Motor neuron (in vitro differentiated cells): ENCODE measurements at regions not wholly inside any gene's neighbourhood (a gene's known extent, or its start where the extent isn't known, plus 50 kb on each side); places are given as distances from the start of the nearest gene placed in this dataset.

Experiments
- ATAC-seq, 8 experiments: fragments of 200-7000 bp; cut with Tn5 transposase; replicated peaks in 6 of 8; 2 replicates each; pipeline ENCODE4 v1.8.0; 2021; ENCODE audit warnings: mild to moderate bottlenecking in 8 of 8, moderate library complexity in 8 of 8
- H3K27ac ChIP-seq, 2 donors: fragments of 250-450 bp; sonication (Bioruptor Pico); 2 replicates each; pipeline ENCODE4 v1.9.0; 2021; ENCODE audit warnings: antibody characterized with exemption in 2 of 2, mild to moderate bottlenecking in 2 of 2, moderate library complexity in 1 of 2
- H3K4me1 ChIP-seq, 2 donors: fragments of 250-450 bp; sonication (Bioruptor Pico); replicated peaks in 1 of 2; 2 replicates each; pipeline ENCODE4 v1.6.1; 2021; ENCODE audit warnings: antibody characterized with exemption in 2 of 2, mild to moderate bottlenecking in 2 of 2, moderate library complexity in 1 of 2
- H3K4me3 ChIP-seq, 5 donors: fragments of 250-450 bp; sonication (Bioruptor Pico); 2 replicates each; pipeline ENCODE4 v1.9.0; 2021; ENCODE audit warnings: antibody characterized with exemption in 5 of 5, mild to moderate bottlenecking in 5 of 5, moderate library complexity in 4 of 5
- WGBS, 10 experiments: fragments of 450-650 bp; shearing (Covaris generic); methylation state at CpG; one replicate each; pipeline ENCODE4 v1.0.0; 2022; 5-methylcytosine and 5-hydroxymethylcytosine counted together
- in situ Hi-C, 9 experiments: fragments of 400-800 bp; cut with MboI; loops; one replicate each; pipeline ENCODE4 v1.15.0; 2021; ENCODE audit warnings: low sequenced_read_pairs in 9 of 9, low pct_unique_long_range_greater_than_20kb in 2 of 9; ENCODE audit not compliant: unreplicated experiment in 9 of 9

GRCh38 chr13:64925284-64925683 lies 2304.9 kb downstream of the PCDH9 start:
- 60 to 100% (median 73%) methylated on average over 1 to 3 of the region's 7 CpGs; no CpG with 5 or more reads in 7 of the 10 experiments for WGBS, 10 experiments
- no peak overlapping the region for H3K4me3 ChIP-seq
- peak in 1 of 8 experiments; percentile 36 for ATAC-seq
- in situ Hi-C loops: no loop called here
- H3K27ac ChIP-seq: no peak overlapping the region
- H3K4me1 ChIP-seq: no peaks in the 10 kb centered on the region

DNA sequence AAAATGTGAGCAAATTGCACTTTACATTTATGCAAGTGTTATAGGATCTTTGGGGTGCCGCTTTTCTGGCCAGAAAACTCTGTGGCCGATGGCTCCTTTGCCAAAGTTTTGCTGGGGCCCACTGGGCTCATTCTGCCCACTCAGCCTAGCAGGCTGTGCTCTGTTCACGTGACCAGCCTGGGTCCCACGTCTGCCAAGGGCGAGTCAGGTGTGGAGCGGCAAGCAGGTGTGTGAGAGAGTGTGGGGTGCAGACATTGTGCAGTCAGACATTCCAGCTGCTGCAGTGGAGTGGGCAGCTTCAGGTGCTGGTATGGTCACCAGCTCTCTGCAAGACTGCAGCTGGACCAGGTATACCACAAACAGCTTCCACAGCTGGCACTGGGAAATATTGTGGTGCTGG lies 2305.7 kb downstream of the PCDH9 start:
- in situ Hi-C loops: no loop called here
- ATAC-seq: no peak
- no peaks in the 10 kb centered on the region for H3K4me1 ChIP-seq
- 13 to 100% (median 83%) methylated on average over 2 to 4 of the region's 6 CpGs; no CpG with 5 or more reads in 3 of the 10 experiments for WGBS, 10 experiments
- H3K27ac ChIP-seq: no peak overlapping the region
- H3K4me3 ChIP-seq: no peak overlapping the region

- no peak for ATAC-seq
Observed at GRCh38 chr13:64917566-64917965, 2312.6 kb downstream of the PCDH9 start.

DNA sequence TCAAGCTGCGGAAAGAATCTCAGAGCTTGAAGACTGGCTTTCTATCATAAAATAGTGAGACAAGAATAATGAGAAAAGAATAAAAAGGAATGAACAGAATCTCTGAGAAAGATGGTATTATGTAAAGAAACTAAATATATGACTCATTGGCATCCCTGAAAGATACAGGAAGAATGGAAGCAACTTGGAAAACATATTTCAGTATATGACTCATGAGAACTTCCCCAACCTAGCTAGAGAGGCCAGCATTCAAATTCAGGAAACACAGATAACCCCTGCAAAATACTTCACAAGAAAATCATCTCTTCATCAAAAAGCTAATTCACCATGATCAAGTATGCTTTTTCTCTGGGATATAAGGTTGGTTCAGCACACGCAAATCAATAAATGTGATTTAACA lies 2318.0 kb downstream of the PCDH9 start:
- no peak overlapping the region for H3K4me3 ChIP-seq
- no peak overlapping the region for H3K27ac ChIP-seq
- ATAC-seq: no peak
- H3K4me1 ChIP-seq: no peaks in the 10 kb centered on the region
- 38 to 100% (median 75%) methylated on average over 1 to 2 of the region's 2 CpGs; no CpG with 5 or more reads in 1 of the 10 experiments for WGBS, 10 experiments
- in situ Hi-C loops: no loop called here

More at GRCh38 chr13:64917566-64917965, 2312.6 kb downstream of the PCDH9 start:
- Histone ChIP-seq H3K27ac (no peak overlapping the region), H3K4me1 (no peaks in the 10 kb centered on the region), H3K4me3 (no peak overlapping the region)
- in situ Hi-C loops: no loop called here

- Histone ChIP-seq H3K4me3 (no peak overlapping the region), H3K27ac (no peak overlapping the region), H3K4me1 (no peaks in the 10 kb centered on the region)
- no peak for ATAC-seq
- in situ Hi-C loops: no loop called here
- WGBS, 10 experiments: 10 to 100% (median 80%) methylated on average over 1 of the region's 1 CpG; no CpG with 5 or more reads in 1 of the 10 experiments
Observed at GRCh38 chr13:64910096-64910495, 2320.0 kb downstream of the PCDH9 start.

DNA sequence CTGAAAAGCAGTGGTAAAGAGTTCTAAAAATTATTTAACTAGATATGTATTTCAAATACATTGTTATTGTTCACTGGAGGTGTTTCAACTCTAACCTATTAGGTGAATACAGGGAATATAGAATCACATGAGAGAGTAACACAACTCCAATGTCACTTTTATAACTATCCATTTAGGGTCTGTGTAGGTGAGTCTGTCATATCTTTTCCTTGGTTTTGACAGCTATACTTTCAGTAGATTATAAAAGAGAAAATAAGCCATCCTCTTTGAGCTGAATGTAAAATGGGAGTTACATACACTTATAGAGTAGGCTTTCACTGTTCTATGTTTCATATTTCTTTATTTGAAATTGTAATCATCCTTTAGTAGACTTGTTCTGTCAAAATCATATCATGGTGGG lies 2321.0 kb downstream of the PCDH9 start:
- in situ Hi-C loops: no loop called here
- no peak for ATAC-seq
- Histone ChIP-seq H3K4me1 (no peaks in the 10 kb centered on the region), H3K27ac (no peak overlapping the region), H3K4me3 (no peak overlapping the region)

DNA sequence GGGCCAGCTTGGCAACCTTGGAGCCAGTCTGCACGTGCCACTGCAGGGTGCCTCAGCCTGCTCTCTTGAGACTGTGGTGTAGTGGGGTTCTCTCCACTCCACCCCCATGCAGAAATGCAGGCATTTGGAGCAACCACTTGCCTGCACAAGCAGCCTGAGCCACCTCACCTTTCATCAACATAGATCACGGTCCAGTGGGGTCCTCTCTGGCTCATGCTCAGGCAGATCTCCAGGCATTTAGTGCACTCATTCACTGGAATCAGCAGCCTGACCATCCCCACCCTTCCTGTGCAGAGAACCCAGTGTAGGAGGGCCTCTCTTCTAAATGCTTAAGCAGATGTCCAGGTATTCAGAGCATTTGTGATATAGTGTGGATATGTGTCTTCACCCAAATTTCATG lies 2330.1 kb downstream of the PCDH9 start:
- Histone ChIP-seq H3K4me3 (no peak overlapping the region), H3K4me1 (no peaks in the 10 kb centered on the region), H3K27ac (no peak overlapping the region)
- in situ Hi-C loops: no loop called here
- WGBS, 10 experiments: 50 to 80% (median 80%) methylated on average over 1 to 2 of the region's 2 CpGs; no CpG with 5 or more reads in 7 of the 10 experiments
- no peak for ATAC-seq

DNA sequence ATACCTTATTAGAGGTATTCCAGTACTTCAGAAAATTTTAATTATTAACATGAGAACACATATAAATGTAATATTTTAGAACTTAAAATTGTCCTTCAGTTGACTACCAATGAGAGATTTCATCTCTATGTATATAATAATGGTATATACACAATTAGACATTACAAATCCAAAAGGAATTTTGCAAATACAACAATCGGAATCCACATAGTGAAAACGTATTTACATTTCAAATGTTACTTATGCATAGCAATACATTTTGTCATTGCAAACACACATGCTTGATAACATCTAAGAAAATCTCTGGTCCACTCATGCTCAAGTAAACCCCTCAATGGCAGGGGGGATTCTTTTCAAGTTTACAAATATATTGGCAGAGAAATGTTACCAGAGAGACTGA lies 2345.2 kb downstream of the PCDH9 start:
- in situ Hi-C loops: no loop called here
- H3K4me3 ChIP-seq: no peak overlapping the region
- H3K4me1 ChIP-seq: no peaks in the 10 kb centered on the region
- WGBS, 10 experiments: 10 to 100% (median 82%) methylated on average over 1 to 2 of the region's 2 CpGs; no CpG with 5 or more reads in 1 of the 10 experiments
- ATAC-seq: no peak
- no peak overlapping the region for H3K27ac ChIP-seq

GRCh38 chr13:64877176-64877575 lies 2353.0 kb downstream of the PCDH9 start:
- no peak overlapping the region for H3K4me3 ChIP-seq
- H3K27ac ChIP-seq: no peak overlapping the region
- in situ Hi-C loops: no loop called here
- no peaks in the 10 kb centered on the region for H3K4me1 ChIP-seq
- no peak for ATAC-seq
- 81 to 92% (median 89%) methylated on average over 2 to 3 of the region's 3 CpGs; no CpG with 5 or more reads in 7 of the 10 experiments for WGBS, 10 experiments

DNA sequence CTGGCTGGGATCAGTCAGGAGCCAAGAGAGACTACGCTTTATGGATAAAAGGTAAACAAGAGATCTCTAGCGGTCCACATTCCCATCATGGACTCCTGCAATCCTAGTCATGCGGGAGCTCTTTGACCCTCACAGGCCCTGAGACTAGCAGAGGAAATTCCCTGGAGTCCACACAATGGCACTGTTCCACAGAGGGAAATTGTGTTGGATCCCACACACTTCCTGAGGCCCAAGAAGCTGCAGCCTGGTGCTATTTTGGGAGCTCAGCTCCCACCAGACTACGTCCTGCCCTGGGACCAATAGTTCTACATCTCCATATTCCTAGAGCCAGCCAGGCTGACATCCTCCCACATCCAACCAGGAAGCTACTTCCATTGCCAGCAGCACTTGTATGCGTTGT lies 2358.4 kb downstream of the PCDH9 start:
- Histone ChIP-seq H3K4me1 (no peaks in the 10 kb centered on the region), H3K27ac (no peak overlapping the region), H3K4me3 (no peak overlapping the region)
- ATAC-seq: no peak
- in situ Hi-C loops: no loop called here
- WGBS, 10 experiments: 59 to 100% (median 93%) methylated on average over 1 to 4 of the region's 5 CpGs; no CpG with 5 or more reads in 4 of the 10 experiments

DNA sequence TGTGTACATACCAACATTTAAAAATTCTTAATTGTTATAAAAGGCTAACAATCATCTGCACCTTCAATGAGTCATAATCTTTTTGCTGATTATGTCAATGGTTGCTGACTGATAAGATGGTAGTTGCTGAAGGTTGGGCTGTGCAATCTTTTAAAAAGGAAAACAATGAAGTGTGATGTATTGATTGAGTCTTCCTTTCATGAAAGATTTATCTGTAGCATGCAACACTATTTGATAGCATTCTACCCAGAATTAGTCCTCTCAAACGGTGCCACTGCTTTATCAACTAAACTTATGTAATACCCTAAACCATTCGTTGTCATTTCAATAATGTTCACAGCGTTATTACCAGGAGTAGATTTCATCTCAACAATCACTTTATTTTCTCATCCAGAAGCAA lies 2360.6 kb downstream of the PCDH9 start:
- no peaks in the 10 kb centered on the region for H3K4me1 ChIP-seq
- in situ Hi-C loops: no loop called here
- H3K4me3 ChIP-seq: no peak overlapping the region
- ATAC-seq: no peak
- H3K27ac ChIP-seq: no peak overlapping the region
- WGBS, 10 experiments: 3 to 94% (median 70%) methylated on average over 3 of the region's 3 CpGs; no CpG with 5 or more reads in 2 of the 10 experiments

- Histone ChIP-seq H3K27ac (no peak overlapping the region), H3K4me3 (no peak overlapping the region), H3K4me1 (no peaks in the 10 kb centered on the region)
- ATAC-seq: no peak
- in situ Hi-C loops: no loop called here
- 10 to 100% (median 60%) methylated on average over 1 to 2 of the region's 2 CpGs; no CpG with 5 or more reads in 2 of the 10 experiments for WGBS, 10 experiments
Observed at GRCh38 chr13:64867856-64868255, 2362.3 kb downstream of the PCDH9 start.

DNA sequence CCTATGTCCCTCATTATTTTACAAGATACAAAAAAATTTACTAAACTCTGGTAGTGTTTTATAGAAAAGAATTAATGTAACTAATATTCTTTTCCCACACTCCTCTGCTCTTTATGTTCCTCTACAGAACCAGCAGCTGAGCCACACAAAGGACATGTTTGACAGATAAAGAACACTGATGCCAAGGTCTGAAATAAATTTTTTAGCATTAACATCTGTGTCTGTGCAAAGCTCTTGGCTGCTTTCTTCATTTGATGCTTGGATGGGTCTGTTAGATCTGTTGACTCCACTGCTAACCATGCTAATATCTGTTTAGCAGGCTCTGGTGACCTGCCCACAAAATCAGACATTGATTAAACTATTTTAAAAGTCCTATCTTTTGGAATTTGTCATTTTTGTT lies 2363.8 kb downstream of the PCDH9 start:
- Histone ChIP-seq H3K27ac (no peak overlapping the region), H3K4me3 (no peak overlapping the region), H3K4me1 (no peaks in the 10 kb centered on the region)
- ATAC-seq: no peak
- in situ Hi-C loops: no loop called here

GRCh38 chr13:64855506-64855905 lies 2374.6 kb downstream of the PCDH9 start:
- peak in 1 of 8 experiments; percentile 43 for ATAC-seq
- Histone ChIP-seq H3K4me1 (no peaks in the 10 kb centered on the region), H3K27ac (no peak overlapping the region), H3K4me3 (no peak overlapping the region)
- in situ Hi-C loops: no loop called here

GRCh38 chr13:64850017-64850416 lies 2380.1 kb downstream of the PCDH9 start:
- ATAC-seq: no peak
- no peaks in the 10 kb centered on the region for H3K4me1 ChIP-seq
- no peak overlapping the region for H3K27ac ChIP-seq
- in situ Hi-C loops: no loop called here
- H3K4me3 ChIP-seq: no peak overlapping the region
